ENCODE measurements at regions not wholly inside any gene's neighbourhood (a gene's known extent, or its start where the extent isn't known, plus 50 kb on each side); places are given as distances from the start of the nearest gene placed in this dataset.

DNA sequence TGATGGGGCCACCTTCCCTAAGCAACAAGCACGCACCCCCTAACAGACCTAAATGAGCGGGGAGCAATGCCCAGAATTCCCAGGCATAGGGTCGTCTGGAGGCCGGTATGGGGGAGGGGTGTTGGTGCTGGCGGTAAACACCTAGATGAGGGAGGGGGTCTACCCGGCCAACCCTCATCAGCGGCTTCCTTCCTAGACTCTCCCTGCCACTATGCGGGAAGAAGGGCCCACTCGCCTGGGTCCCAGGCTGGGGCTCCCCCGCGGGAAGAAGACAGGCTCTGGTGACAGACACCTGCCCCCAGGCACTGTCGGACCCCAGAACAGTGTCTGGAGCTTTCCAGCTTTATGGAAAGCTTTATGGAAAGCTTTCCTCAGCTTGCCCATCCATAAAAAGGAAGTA lies 519.0 kb upstream of the SEMA6A start:
- no peak for DNase-seq

- no peak for DNase-seq
Observed at GRCh38 chr5:117089001-117089400, 514.4 kb upstream of the SEMA6A start.

GRCh38 chr5:117088176-117088575 lies 513.6 kb upstream of the SEMA6A start:
- DNase-seq: no peak

DNA sequence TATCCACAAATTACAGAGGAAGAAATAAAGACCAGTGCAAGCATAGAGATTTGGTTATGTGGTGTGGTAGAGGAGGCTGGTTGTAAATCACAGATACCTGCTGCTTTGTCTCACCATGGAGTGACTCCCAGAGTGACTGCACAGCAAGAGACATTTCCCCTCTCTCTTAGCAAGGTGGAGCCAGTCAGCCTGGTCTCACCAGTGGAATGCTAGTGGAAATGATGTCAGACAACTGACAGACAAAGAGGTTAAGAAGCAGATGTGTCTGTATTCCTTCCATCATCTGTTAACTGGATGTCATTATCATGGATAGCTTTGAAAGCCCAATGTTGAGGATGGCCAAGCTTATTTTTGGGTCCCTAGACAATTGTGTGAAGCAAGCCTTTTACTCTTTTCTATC lies 509.4 kb upstream of the SEMA6A start:
- DNase-seq: no peak

DNA sequence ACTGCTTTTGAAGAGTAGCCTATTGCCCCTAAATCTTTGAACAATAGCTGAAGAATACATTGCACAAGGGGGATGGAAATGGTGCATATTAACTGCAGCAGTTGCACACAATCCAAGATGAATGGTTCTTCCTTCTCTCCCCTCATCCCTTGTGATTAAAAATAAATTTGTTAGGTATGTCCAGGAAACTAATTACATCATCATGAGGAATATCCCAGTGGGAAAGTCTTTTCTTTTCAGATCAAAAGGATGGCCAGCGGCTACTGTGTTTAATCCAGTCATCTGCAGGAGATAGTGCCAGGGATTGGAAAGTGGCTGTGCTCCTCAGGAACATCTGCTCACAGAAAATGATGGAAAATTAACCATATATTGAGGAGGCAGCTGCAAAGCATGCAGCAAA lies 508.4 kb upstream of the SEMA6A start:
- no peak for DNase-seq

DNA sequence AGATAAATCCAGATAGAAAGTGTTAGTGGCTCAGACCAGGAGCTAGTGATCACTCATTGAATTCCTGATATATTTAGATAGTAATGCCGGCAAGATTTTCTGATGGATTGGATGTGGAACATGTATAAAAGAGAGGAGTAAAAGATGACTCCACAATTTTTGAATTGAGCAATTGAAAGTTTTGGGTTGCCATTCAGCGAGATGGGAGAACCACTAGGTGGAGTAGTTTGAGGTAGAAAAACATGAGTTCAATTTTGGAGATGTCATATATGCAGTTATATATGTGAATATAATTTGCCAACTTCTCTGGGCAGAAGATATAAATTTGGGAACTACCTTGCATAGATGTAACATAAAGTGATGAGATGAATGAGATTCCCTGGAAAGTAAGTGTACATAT lies 502.5 kb upstream of the SEMA6A start:
- no peak for DNase-seq

- DNase-seq: no peak
Observed at GRCh38 chr5:117072439-117072838, 497.8 kb upstream of the SEMA6A start.

DNA sequence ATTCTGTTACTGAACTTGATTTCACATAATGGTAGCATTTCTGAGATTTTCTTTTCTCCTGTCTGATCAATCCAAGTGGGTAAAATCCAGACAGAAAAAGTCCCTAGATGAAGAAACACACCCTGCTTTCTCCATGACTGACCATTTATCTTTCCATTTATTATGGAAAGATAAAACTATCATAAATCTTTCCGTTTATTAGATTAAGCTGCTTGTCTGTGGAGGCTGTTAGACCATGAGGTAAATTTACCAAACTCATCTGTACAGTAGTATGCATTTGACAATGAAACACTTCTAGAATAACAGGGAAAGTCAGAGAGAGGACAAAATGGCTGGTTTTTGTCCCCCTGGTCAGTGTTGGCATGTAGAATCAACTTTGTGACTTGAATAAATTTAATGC lies 491.2 kb upstream of the SEMA6A start:
- DNase-seq: no peak

DNA sequence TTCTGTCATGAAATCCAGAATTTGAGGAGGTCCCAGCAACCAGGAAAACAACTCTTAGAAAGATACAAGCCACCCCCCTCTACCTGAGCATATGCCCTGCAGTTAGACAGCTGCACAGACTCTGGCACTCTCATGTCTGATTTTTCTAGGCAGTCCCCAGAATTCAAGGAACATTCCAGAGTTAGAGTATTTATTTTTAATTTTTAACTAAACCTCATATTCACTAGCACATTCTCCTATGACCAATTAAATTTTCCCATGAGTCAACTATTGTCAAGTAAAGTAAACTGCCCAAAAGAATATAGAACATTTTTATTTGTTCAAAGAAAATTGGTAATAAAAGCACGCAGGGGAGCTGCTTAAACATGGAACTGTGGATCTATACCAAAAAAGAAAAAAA lies 490.5 kb upstream of the SEMA6A start:
- DNase-seq: no peak

DNA sequence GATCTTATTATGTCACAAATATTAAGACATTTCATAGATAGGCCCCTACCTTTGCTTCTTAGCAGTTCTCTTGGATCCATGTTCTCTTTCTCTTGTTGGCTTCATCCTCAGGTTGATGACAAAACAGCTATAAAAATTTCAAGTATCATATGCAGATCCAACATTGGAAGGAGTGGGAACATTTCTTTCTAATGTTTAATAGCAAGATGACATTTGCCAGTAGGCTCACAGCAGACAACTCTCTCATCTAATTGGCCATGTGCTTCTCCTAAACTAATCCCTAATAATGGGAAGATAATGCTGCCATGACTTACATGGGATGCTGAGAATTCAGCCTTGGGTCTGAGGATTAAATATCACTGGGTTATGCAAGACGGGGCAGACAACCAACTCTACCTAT lies 485.5 kb upstream of the SEMA6A start:
- DNase-seq: no peak

GRCh38 chr5:117058740-117059139 lies 484.1 kb upstream of the SEMA6A start:
- DNase-seq: no peak

GRCh38 chr5:117055517-117055916 lies 480.9 kb upstream of the SEMA6A start:
- no peak for DNase-seq

DNA sequence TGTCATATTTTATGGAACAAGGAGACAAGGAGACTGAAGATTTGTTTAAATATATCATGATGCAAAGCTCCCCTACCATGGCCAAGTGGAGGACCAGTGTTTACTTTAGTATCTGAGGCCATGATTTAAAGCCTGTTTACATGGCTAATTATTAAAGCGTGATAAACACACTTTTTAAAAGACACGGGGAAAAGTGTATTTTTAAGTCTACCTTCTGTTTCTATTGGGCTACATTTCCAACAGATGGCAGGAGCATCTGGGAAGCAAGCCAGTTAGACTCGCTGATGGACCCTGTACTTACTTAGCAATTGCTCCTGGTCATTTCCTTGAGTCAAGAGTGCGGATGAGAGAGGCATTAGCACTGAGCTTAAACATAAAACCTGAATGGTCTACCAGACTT lies 480.3 kb upstream of the SEMA6A start:
- DNase-seq: no peak

- DNase-seq: no peak
Observed at GRCh38 chr5:117054141-117054540, 479.5 kb upstream of the SEMA6A start.

DNA sequence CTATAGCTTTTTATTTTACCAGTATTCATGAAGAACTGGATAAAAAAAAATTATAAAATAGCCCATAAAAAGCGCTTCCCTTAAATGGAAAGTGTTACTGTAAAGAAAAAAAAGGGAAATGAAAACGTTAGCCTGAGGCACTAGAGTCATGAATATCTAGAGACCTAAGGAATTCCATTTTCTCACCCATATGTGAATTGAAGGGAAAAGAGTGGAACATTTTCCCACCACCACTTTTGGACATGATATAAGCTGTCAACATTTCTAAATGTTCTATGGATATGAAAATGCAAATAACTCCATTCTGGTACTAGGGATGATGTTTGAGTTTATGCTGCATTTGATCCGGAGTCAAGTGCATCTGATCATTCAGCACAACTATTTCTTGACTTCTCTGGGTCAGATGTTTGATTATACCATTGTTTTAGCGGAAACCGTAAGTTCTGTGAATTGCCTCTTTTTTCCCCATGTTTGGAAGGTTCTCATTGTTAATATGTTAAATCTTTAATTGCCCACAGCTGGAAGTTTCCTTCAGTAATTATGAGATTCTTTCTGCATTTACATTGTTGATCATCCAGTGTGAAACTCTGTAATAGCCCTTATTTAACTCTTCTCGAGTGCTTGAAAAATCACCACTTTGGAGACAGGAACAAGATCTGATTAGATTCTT lies 467.4 kb upstream of the SEMA6A start:
- DNase-seq: no peak

DNA sequence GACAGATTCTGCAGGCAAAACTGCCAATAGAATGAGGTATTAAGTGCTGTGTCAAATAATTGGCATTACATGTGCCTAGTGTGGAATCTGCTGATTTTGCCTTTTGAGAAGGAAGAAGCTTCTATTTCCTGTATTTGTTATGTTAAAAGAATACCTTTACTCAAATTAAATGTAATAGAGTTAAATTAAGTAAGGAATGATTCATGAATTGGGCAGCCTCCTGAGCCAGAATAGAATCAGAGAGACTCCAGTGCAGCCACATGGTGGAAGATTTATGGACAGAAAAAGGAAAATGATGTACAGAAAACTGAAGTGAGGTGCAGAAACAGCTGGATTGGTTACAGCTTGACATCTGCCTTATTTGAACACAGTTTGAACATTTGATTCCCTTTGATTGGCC lies 464.4 kb upstream of the SEMA6A start:
- no peak for DNase-seq

- no peak for DNase-seq
Observed at GRCh38 chr5:117027384-117027783, 452.8 kb upstream of the SEMA6A start.

DNA sequence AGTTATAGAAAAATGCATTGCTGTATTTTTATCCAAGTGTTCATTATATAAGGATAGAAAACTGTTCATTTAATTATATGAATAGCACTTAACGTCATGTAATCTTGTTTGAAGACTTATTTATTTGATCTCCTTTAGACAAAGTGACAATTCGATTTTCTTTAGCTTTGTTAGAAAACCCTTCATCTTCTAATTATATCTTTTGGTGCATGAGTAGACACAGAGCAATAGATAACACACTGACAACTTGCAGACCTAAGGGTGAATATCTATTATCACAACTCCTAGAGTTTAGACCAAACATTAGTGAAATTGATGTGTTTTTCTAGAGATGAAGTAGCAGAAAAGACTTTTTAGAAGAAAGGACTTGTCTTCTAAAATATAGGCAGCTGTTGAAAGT lies 446.4 kb upstream of the SEMA6A start:
- DNase-seq: no peak

- no peak for DNase-seq
Observed at GRCh38 chr5:117013280-117013877, 438.8 kb upstream of the SEMA6A start.

- DNase-seq: no peak
Observed at GRCh38 chr5:117010574-117010973, 436.0 kb upstream of the SEMA6A start.

DNA sequence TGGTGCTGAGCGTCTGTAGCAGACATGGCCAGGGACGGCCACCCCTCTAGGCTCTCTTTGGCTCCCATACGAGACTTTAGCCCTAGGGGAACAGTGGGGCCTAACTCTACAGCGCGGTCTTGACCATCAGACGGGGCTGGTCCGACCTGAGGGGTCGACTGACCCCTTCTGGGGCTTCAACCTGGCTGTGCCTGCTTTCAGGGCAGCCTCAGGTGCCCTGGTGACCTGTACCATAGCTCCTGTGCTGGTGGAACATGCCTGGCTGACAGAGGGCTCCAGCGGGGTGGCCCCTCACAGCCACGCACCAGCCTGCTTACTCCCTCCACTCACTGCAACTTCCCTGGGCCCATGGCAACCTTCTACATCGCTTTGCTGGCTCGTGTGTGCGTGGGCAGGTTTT lies 423.4 kb upstream of the SEMA6A start:
- no peak for DNase-seq

DNA sequence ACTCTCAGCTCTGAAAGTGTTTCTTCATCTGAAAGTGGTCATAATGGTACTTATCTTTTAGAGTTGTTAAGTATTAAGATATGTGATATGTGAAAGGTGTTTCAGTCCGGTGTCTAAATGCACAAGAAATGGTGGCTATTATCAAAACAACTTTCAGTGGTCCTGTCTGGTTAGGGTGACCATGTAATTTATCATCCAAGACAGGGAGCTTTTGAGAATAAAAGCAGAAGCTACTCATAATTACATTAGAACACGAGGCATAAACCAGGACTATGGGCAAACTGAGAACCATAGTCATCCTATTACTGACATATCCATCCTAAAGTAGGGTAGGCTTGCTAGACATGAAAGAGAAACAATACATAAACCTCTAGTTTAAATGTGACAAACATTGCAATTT lies 418.1 kb upstream of the SEMA6A start:
- DNase-seq: no peak

DNA sequence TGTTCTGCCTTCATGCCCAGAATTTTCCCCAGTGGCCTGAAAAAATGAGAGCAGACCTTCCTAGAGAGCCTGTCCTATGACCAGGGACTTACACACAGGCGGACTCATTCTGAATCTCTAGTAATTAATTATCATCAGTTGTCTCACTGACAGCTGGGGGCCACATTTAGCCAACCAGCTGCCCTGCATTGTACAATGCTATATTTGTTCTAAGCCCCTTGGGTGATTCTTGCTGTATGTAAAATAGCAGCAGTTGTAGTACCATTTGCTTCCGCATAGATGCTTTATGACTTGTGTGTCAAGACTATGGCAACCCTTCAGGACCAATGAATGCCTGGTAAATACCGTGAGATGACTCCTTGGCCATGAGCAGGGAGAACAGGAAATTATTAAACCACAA lies 415.4 kb upstream of the SEMA6A start:
- DNase-seq: no peak

DNA sequence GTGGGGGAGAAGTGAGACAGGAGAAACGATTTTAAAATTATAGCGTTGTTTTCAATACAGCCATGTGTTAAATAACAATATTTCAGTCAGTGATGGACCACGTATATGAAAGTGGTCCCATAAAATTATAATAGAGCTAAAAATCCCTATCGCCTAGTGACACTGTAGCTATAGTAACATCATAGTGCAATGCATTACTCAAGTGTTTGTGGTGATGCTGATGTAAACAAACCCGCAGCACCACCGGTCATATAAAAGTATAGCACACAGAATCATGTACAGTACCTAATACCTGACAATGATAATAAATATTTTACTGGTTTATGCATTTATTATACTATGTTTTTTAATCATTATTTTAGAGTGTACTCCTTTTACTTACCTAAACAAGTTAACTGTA lies 407.4 kb upstream of the SEMA6A start:
- DNase-seq: no peak

GRCh38 chr5:116980581-116980980 lies 406.0 kb upstream of the SEMA6A start:
- DNase-seq: no peak
